RPMI7951 (cell line): ENCODE measurements at regions not wholly inside any gene's neighbourhood (a gene's known extent, or its start where the extent isn't known, plus 50 kb on each side); places are given as distances from the start of the nearest gene placed in this dataset.

Experiments
- DNase-seq: peaks from one replicate; pipeline ENCODE4 v3.0.0-alpha.2; 2012; ENCODE audit warnings: low read depth

GRCh38 chr3:83092521-83093221, 1331.2 kb upstream of the GBE1 start:
- DNase-seq = no peak

GRCh38 chr3:83076041-83076440, 1314.6 kb upstream of the GBE1 start:
- no peak for DNase-seq

GRCh38 chr3:83074485-83074884, 1313.0 kb upstream of the GBE1 start:
- no peak for DNase-seq

- no peak for DNase-seq
These were observed 1304.5 kb upstream of the GBE1 start for GRCh38 chr3:83065851-83066460.

GRCh38 chr3:83063446-83063845, 1302.0 kb upstream of the GBE1 start:
- no peak for DNase-seq

GRCh38 chr3:83048556-83048955, 1287.1 kb upstream of the GBE1 start:
- DNase-seq = no peak

- no peak for DNase-seq
These were observed 1278.0 kb upstream of the GBE1 start for GRCh38 chr3:83039422-83039821.

GRCh38 chr3:83035704-83036010, 1274.2 kb upstream of the GBE1 start:
- DNase-seq = no peak

GRCh38 chr3:83034806-83035703, 1273.6 kb upstream of the GBE1 start:
- no peak for DNase-seq

GRCh38 chr3:83033133-83033532, 1271.7 kb upstream of the GBE1 start:
- no peak for DNase-seq

- no peak for DNase-seq
These were observed 1261.6 kb upstream of the GBE1 start for GRCh38 chr3:83023086-83023485.

GRCh38 chr3:83011481-83011880, 1250.0 kb upstream of the GBE1 start:
- DNase-seq = no peak

- DNase-seq = no peak
These were observed 1242.5 kb upstream of the GBE1 start for GRCh38 chr3:83003917-83004316.

- no peak for DNase-seq
These were observed 1241.5 kb upstream of the GBE1 start for GRCh38 chr3:83002869-83003445.

- no peak for DNase-seq
These were observed 1238.3 kb upstream of the GBE1 start for GRCh38 chr3:82999777-83000176.

- DNase-seq = no peak
These were observed 1216.9 kb upstream of the GBE1 start for GRCh38 chr3:82978368-82978767.

GRCh38 chr3:82977871-82978270, 1216.4 kb upstream of the GBE1 start:
- DNase-seq = no peak

GRCh38 chr3:82973791-82974190, 1212.3 kb upstream of the GBE1 start:
- no peak for DNase-seq

GRCh38 chr3:82960379-82960778, 1198.9 kb upstream of the GBE1 start:
- no peak for DNase-seq

- no peak for DNase-seq
These were observed 1196.3 kb upstream of the GBE1 start for GRCh38 chr3:82957696-82958095.

GRCh38 chr3:82957079-82957478, 1195.6 kb upstream of the GBE1 start:
- no peak for DNase-seq

GRCh38 chr3:82954486-82954885, 1193.0 kb upstream of the GBE1 start:
- DNase-seq = no peak

GRCh38 chr3:82942041-82942440, 1180.6 kb upstream of the GBE1 start:
- no peak for DNase-seq
